ENCODE measurements at regions not wholly inside any gene's neighbourhood (a gene's known extent, or its start where the extent isn't known, plus 50 kb on each side); places are given as distances from the start of the nearest gene placed in this dataset.

GRCh38 chr16:54373534-54374520, 87.2 kb upstream of the IRX3 start:
- Histone ChIP-seq H3K36me3 (ENCODE audit: control insufficient read depth in 4 of 4, insufficient read depth in 4 of 4, low read length in 4 of 4) (no peaks in the 10 kb centered on the region), H3K4me1 (ENCODE audit: control insufficient read depth in 5 of 5, insufficient read depth in 5 of 5, low read length in 5 of 5) (peaks cover 0 to 10% (median 3%) of the 10 kb centered on the region in 5 donors), H3K27ac (ENCODE audit: low read depth in 1 of 2, low read length in 1 of 2) (no peak overlapping the region), H3K9ac (ENCODE audit: insufficient read depth in 1 of 2, low read length in 2 of 2) (no peak overlapping the region), H3K9me3 (ENCODE audit: control insufficient read depth in 4 of 4, insufficient read depth in 3 of 4, low read length in 3 of 4) (peaks cover 0 to 10% (median 0%) of the 10 kb centered on the region in 4 donors), H3K27me3 (ENCODE audit: control insufficient read depth in 3 of 3, insufficient read depth in 3 of 3, low read length in 2 of 3) (peaks cover 0 to 25% (median 10%) of the 10 kb centered on the region in 3 donors), H3K4me3 (no peak overlapping the region)
- TF ChIP-seq CTCF (IDR thresholded peaks at IDR 0.05; ENCODE audit: control extremely low read depth, extremely low read depth) = no peak
- DNase-seq (no peak), ATAC-seq (ENCODE audit: insufficient read depth, low FRiP score) (no peak)
- WGBS, 2 donors = 26 to 35% methylated on average over 27 of the region's 27 CpGs

DNA sequence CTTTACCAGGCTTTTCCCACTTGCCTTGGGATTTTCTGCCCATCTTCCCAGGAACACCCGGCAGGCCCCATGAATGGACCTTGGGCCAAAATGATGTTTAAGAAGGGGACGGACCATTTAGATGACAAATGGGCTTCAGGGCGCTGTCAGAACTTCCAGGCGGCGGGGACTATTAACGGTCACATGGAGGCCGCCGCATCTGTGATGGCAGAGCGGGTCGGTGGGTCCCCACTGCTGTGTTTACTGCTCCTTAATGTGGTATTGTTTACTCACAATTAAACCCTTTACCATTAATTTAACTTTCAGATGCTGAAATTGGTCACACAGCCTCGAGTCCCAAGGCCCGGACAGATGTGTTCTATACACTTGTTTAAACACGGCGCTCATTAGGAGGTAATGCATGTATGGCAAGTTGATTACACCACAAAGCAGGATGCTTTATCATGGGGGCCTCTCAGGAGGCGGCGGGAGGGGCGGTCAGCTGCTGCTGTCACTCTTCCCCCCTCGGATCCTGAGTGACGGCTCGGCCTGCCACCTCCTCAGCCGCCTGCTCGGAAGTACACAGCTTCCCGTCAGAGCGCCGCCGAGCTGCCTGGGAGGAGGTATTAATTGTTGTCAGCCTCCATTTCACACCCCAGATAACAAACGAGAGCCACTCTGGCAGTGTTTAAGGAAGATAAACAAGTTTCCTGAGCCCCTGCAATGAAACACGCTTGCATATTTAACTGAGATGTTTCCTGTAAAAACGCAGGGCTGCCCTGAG, 83.9 kb upstream of the IRX3 start:
- Histone ChIP-seq H3K36me3 (ENCODE audit: control insufficient read depth in 4 of 4, insufficient read depth in 4 of 4, low read length in 4 of 4) (no peaks in the 10 kb centered on the region), H3K9me3 (ENCODE audit: control insufficient read depth in 4 of 4, insufficient read depth in 3 of 4, low read length in 3 of 4) (peaks cover 0 to 8% (median 0%) of the 10 kb centered on the region in 4 donors), H3K4me3 (no peak overlapping the region), H3K4me1 (ENCODE audit: control insufficient read depth in 5 of 5, insufficient read depth in 5 of 5, low read length in 5 of 5) (peaks cover 0 to 14% (median 10%) of the 10 kb centered on the region in 5 donors), H3K27me3 (ENCODE audit: control insufficient read depth in 3 of 3, insufficient read depth in 3 of 3, low read length in 2 of 3) (peaks cover 0 to 24% (median 10%) of the 10 kb centered on the region in 3 donors), H3K9ac (ENCODE audit: insufficient read depth in 1 of 2, low read length in 2 of 2) (no peak overlapping the region), H3K27ac (ENCODE audit: low read depth in 1 of 2, low read length in 1 of 2) (peak overlapping the region in 1 of 2 donors; percentile 20)
- TF ChIP-seq CTCF (IDR thresholded peaks at IDR 0.05; ENCODE audit: control extremely low read depth, extremely low read depth) = no peak
- peak; percentile 34 to 58 (median 38) for DNase-seq
- WGBS, 2 donors = 31 to 32% methylated on average over 29 of the region's 29 CpGs
- ATAC-seq (ENCODE audit: insufficient read depth, low FRiP score) = no peak

DNA sequence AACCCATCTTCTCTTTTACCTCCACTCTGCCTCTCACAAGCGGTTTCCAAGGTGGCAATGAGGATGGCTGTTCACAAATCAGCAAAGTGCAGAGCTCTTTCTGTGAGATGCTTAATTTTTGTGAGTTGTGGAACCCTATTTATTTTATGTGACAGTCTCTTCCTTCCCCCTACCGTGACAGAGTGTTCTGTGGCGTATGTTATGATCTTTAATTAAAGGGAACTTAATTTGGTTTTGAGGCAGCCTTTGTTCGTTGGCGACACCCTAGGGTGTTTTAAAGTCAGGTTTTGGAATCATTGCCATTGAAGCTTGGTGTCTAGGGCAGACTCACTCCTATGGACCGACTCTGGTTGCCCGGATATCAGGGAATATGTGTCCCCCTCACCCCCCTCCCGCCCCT, 83.3 kb upstream of the IRX3 start:
- TF ChIP-seq CTCF (IDR thresholded peaks at IDR 0.05; ENCODE audit: control extremely low read depth, extremely low read depth) = no peak
- ATAC-seq (ENCODE audit: insufficient read depth, low FRiP score) (no peak), DNase-seq (no peak)
- no peak overlapping the region for H3K4me3 ChIP-seq
- no peak overlapping the region for H3K27ac ChIP-seq (ENCODE audit: low read depth in 1 of 2, low read length in 1 of 2)
- no peak overlapping the region for H3K9ac ChIP-seq (ENCODE audit: insufficient read depth in 1 of 2, low read length in 2 of 2)
- peaks cover 0 to 21% (median 10%) of the 10 kb centered on the region in 3 donors for H3K27me3 ChIP-seq (ENCODE audit: control insufficient read depth in 3 of 3, insufficient read depth in 3 of 3, low read length in 2 of 3)
- no peaks in the 10 kb centered on the region for H3K36me3 ChIP-seq (ENCODE audit: control insufficient read depth in 4 of 4, insufficient read depth in 4 of 4, low read length in 4 of 4)
- peaks cover 0 to 14% (median 10%) of the 10 kb centered on the region in 5 donors for H3K4me1 ChIP-seq (ENCODE audit: control insufficient read depth in 5 of 5, insufficient read depth in 5 of 5, low read length in 5 of 5)
- H3K9me3 ChIP-seq (ENCODE audit: control insufficient read depth in 4 of 4, insufficient read depth in 3 of 4, low read length in 3 of 4) = peaks cover 0 to 6% (median 0%) of the 10 kb centered on the region in 4 donors
- WGBS, 2 donors = 49 to 60% methylated on average over 8 of the region's 8 CpGs
